HCT116 (cell line): ENCODE measurements at regions not wholly inside any gene's neighbourhood (a gene's known extent, or its start where the extent isn't known, plus 50 kb on each side); places are given as distances from the start of the nearest gene placed in this dataset.

Experiments used
- ATAC-seq: fragments of 200-7000 bp; cut with Tn5 transposase; 2 replicates; pipeline ENCODE4 v1.9.1; 2020; ENCODE audit warnings: mild to moderate bottlenecking, moderate library complexity
- BruUV-seq: library from RNA; stranded (reverse); fragments of 400-500 nt; replicated peaks from 2 replicates; lab custom pipeline; 2021; lab: Mats Ljungman, UMichigan
- CTCF ChIA-PET: fragments of 300-600 bp; sonication (Branson Sonifier 250); formaldehyde crosslinking; loops from one replicate; lab custom pipeline; 2021; ENCODE audit warnings: antibody characterized with exemption; lab: Charles Lee
- POLR2A ChIA-PET: fragments of 300-600, 350-600 bp; sonication (Branson Sonifier 250); formaldehyde crosslinking; loops from one replicate; lab custom pipeline; 2021; ENCODE audit warnings: antibody characterized with exemption; lab: Charles Lee
- RAD21 ChIA-PET, 2 experiments: fragments of 300-600 bp; sonication (Branson Sonifier 250); formaldehyde crosslinking; loops; one replicate each; lab custom pipeline; 2023; ENCODE audit warnings: low total read pairs in 2 of 2; ENCODE audit not compliant: uncharacterized antibody in 2 of 2, unreplicated experiment in 2 of 2, low non-redundant PET in 1 of 2; lab: Charles Lee
- DNase-seq: peaks from one replicate; pipeline ENCODE4 v3.0.0-alpha.2; 2010; ENCODE audit warnings: low read depth, low spot score
- H2AFZ ChIP-seq: fragments of 200-600 bp; shearing (Covaris generic), sonication (generic); 2 replicates; pipeline ENCODE4 v1.6.1; 2017; ENCODE audit warnings: low read depth, mixed run types, mixed read lengths, antibody characterized with exemption, low read length; ENCODE audit not compliant: poor library complexity, severe bottlenecking
- H3K27ac ChIP-seq: 2 replicates; pipeline ENCODE4 v1.5.1; 2012; ENCODE audit warnings: low read depth, low read length
- H3K27me3 ChIP-seq: fragments of 200-600 bp; sonication (generic); 2 replicates; pipeline ENCODE4 v1.6.1; 2016; ENCODE audit warnings: mixed run types, low read length, mixed read lengths; ENCODE audit not compliant: insufficient read depth
- H3K36me3 ChIP-seq, 2 experiments: fragments of 200-500 bp in 1 of 2; fragments of 200-600 bp in 1 of 2; sonication (Bioruptor generic) in 1 of 2; sonication (generic) in 1 of 2; 2 replicates each; pipeline versions ENCODE4 v1.5.1 to v1.6.1; 2014 to 2016; ENCODE audit warnings: low read length in 2 of 2, inconsistent platforms in 1 of 2, mixed read lengths in 1 of 2, mixed run types in 1 of 2; ENCODE audit not compliant: insufficient read depth in 2 of 2, control insufficient read depth in 1 of 2
- H3K4me1 ChIP-seq, 2 experiments: fragments of 200-600 bp in 1 of 2; sonication (generic) in 1 of 2; 2 replicates each; pipeline versions ENCODE4 v1.5.1 to v1.6.1; 2012 to 2017; ENCODE audit warnings: low read length in 2 of 2, inconsistent platforms in 1 of 2, mild to moderate bottlenecking in 1 of 2, mixed read lengths in 1 of 2, mixed run types in 1 of 2, moderate library complexity in 1 of 2; ENCODE audit not compliant: insufficient read depth in 2 of 2, control insufficient read depth in 1 of 2
- H3K4me2 ChIP-seq: fragments of 200-600 bp; sonication (generic); 2 replicates; pipeline ENCODE4 v1.6.1; 2017; ENCODE audit warnings: mixed run types, low read length, mixed read lengths
- H3K4me3 ChIP-seq, 2 experiments: fragments of 200-600 bp in 1 of 2; sonication (generic) in 1 of 2; replicated peaks in 1 of 2; 2 replicates each; pipeline ENCODE4 v1.5.1; 2011 to 2016; ENCODE audit warnings: low read length in 2 of 2, control low read depth in 1 of 2, low read depth in 1 of 2, mild to moderate bottlenecking in 1 of 2, mixed read lengths in 1 of 2, mixed run types in 1 of 2
- H3K79me2 ChIP-seq: fragments of 200-600 bp; sonication (generic); 2 replicates; pipeline ENCODE4 v1.6.1; 2017; ENCODE audit warnings: mild to moderate bottlenecking, mixed run types, low read length, moderate library complexity, mixed read lengths; ENCODE audit not compliant: insufficient read depth
- H3K9ac ChIP-seq: fragments of 200-600 bp; sonication (generic); 2 replicates; pipeline ENCODE4 v1.6.1; 2016; ENCODE audit warnings: low read length, mixed read lengths
- H3K9me2 ChIP-seq: fragments of 200-600 bp; sonication (generic), shearing (Covaris generic); 2 replicates; pipeline ENCODE4 v1.6.1; 2017; ENCODE audit warnings: mixed run types, mild to moderate bottlenecking, moderate library complexity; ENCODE audit not compliant: insufficient read depth
- H3K9me3 ChIP-seq, 2 experiments: fragments of 200-500 bp in 1 of 2; fragments of 200-600 bp in 1 of 2; sonication (Bioruptor generic) in 1 of 2; sonication (generic) in 1 of 2; 2 replicates each; pipeline ENCODE4 v1.6.1; 2014 to 2017; ENCODE audit warnings: low read length in 2 of 2, mixed read lengths in 2 of 2, inconsistent platforms in 1 of 2, low read depth in 1 of 2, mild to moderate bottlenecking in 1 of 2, mixed run types in 1 of 2, moderate library complexity in 1 of 2; ENCODE audit not compliant: control insufficient read depth in 1 of 2, insufficient read depth in 1 of 2
- H4K20me1 ChIP-seq: fragments of 200-600 bp; sonication (generic), shearing (Covaris generic); 2 replicates; pipeline ENCODE4 v1.6.1; 2017; ENCODE audit warnings: mixed run types, mild to moderate bottlenecking, moderate library complexity; ENCODE audit not compliant: insufficient read depth
- ATF3 ChIP-seq: IDR thresholded peaks from 2 replicates; pipeline ENCODE4 v1.6.1; 2012
- CTCF ChIP-seq, 3 experiments: fragments of 200-600 bp in 1 of 3; sonication (generic) in 1 of 3; IDR thresholded peaks in 2 of 3; conservative IDR thresholded peaks in 1 of 3; 2 replicates each; pipeline ENCODE4 v1.5.1; 2012 to 2017; ENCODE audit warnings: low read depth in 2 of 3, low read length in 2 of 3, antibody characterized with exemption in 1 of 3, borderline replicate concordance in 1 of 3, control low read depth in 1 of 3, mild to moderate bottlenecking in 1 of 3, mixed read lengths in 1 of 3, mixed run types in 1 of 3, moderate library complexity in 1 of 3; ENCODE audit not compliant: insufficient read depth in 1 of 3
- ELF1 ChIP-seq: IDR thresholded peaks from 2 replicates; pipeline ENCODE4 v1.6.1; 2012; ENCODE audit warnings: low read depth, borderline replicate concordance
- FOSL1 ChIP-seq: IDR thresholded peaks from 2 replicates; pipeline ENCODE4 v1.6.1; 2012; ENCODE audit warnings: low read depth
- JUND ChIP-seq: IDR thresholded peaks from 2 replicates; pipeline ENCODE4 v1.6.1; 2012
- POLR2AphosphoS5 ChIP-seq: IDR thresholded peaks from 2 replicates; pipeline ENCODE4 v1.6.1; 2011; ENCODE audit warnings: mild to moderate bottlenecking, low read depth, low read length, moderate library complexity
- REST ChIP-seq: IDR thresholded peaks from 2 replicates; pipeline ENCODE4 v1.6.1; 2012; ENCODE audit warnings: low read depth
- SP1 ChIP-seq: IDR thresholded peaks from 2 replicates; pipeline ENCODE4 v1.6.1; 2012; ENCODE audit warnings: low read depth
- TCF7L2 ChIP-seq: IDR thresholded peaks from 2 replicates; pipeline ENCODE4 v1.7.0; 2011; ENCODE audit warnings: borderline replicate concordance, inconsistent platforms; ENCODE audit not compliant: insufficient read depth, insufficient read length; ENCODE audit errors: extremely low read depth
- YY1 ChIP-seq: IDR thresholded peaks from 2 replicates; pipeline ENCODE4 v1.6.1; 2011; ENCODE audit warnings: low read length, low read depth, moderate library complexity, mild to moderate bottlenecking; ENCODE audit not compliant: insufficient replicate concordance; ENCODE audit errors: extremely low read depth
- ZBTB33 ChIP-seq: IDR thresholded peaks from 2 replicates; pipeline ENCODE4 v1.6.1; 2011; ENCODE audit warnings: mild to moderate bottlenecking, low read length, moderate library complexity; ENCODE audit not compliant: insufficient replicate concordance; ENCODE audit errors: extremely low read depth
- intact Hi-C: fragments of 100-400 bp; cut with micrococcal nuclease; formaldehyde crosslinking; loops from 2 replicates; pipeline ENCODE4 v1.10.0; 2022

DNA sequence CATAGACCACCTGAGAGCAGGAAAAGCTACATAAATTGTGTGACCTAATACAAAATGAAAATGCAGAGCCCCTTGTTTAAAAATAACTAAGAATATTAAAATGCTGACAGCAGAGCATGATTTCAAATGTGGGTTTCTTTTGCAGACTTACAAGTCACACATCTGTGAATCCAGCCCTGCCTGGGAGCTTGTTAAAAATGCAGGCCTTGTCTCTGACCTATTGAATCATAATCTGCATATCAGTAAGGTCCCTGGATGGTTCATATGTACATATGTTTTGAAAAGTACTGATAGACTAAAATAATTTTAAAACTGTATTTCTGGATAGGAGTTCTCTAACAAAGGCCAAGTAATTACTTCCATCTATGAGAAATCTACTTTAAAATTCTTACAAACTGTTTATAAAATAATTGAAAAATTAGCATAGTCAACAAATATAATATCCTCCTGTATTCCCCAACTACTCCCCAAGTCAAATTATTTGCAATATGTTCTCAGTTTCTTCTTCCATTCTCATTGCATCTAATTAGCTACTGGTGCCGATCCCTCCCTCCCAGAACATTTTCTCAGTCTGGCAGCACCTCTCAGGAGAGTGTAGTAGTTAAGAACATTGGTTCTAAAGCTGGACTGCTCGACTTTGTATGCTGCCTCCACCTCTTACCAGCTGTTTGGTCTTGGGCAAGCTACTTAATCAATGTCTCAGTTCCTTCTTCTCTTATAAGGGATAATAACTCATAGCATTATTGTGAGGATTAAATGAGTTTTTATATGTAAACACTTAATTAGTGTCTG, 1040.4 kb upstream of the CDH2 start:
- TF ChIP-seq ELF1 = no peak
- no peak for TF ChIP-seq ZBTB33
- TF ChIP-seq POLR2AphosphoS5 = no peak
- no peak for TF ChIP-seq CTCF (IDR thresholded peaks at IDR 0.05 in 2 of 3, conservative IDR thresholded peaks at IDR 0.05 in 1 of 3; ENCODE audit: borderline replicate concordance in 1 of 3, insufficient read depth in 1 of 3, low read depth in 2 of 3, low read length in 2 of 3)
- no peak for TF ChIP-seq TCF7L2
- no peak for TF ChIP-seq REST
- no peak for TF ChIP-seq SP1
- TF ChIP-seq ATF3 = no peak
- no peak for TF ChIP-seq YY1
- no peak for TF ChIP-seq FOSL1
- no peak for TF ChIP-seq JUND
- H3K36me3 ChIP-seq = no peaks in the 10 kb centered on the region
- no peaks in the 10 kb centered on the region for H4K20me1 ChIP-seq
- ChIA-PET POLR2A (no interaction called here), RAD21 (no interaction called here), CTCF (no interaction called here)
- no peak overlapping the region for H3K9ac ChIP-seq
- no peak overlapping the region for H3K27ac ChIP-seq
- H3K4me1 ChIP-seq = no peaks in the 10 kb centered on the region
- no peak overlapping the region for H3K4me2 ChIP-seq
- H2AFZ ChIP-seq = no peak overlapping the region
- DNase-seq = no peak
- BruUV-seq = no TSS peak
- ATAC-seq = no peak
- no peaks in the 10 kb centered on the region for H3K79me2 ChIP-seq
- intact Hi-C loops = no loop called here
- no peaks in the 10 kb centered on the region for H3K27me3 ChIP-seq
- no peak overlapping the region for H3K4me3 ChIP-seq
- H3K9me2 ChIP-seq = no peaks in the 10 kb centered on the region
- no peaks in the 10 kb centered on the region for H3K9me3 ChIP-seq
